GM21526 (cell line): ENCODE measurements at regions not wholly inside any gene's neighbourhood (a gene's known extent, or its start where the extent isn't known, plus 50 kb on each side); places are given as distances from the start of the nearest gene placed in this dataset.

Experiments used
- ATAC-seq: cut with Tn5 transposase; IDR thresholded peaks from one replicate; pipeline ENCODE4 v1.9.1; 2021; ENCODE audit warnings: moderate library complexity; ENCODE audit not compliant: unreplicated experiment, low FRiP score

- no peak for ATAC-seq
These were observed 59.7 kb upstream of the UBL3 start for GRCh38 chr13:29909975-29910674.

- ATAC-seq = no peak
These were observed 58.8 kb upstream of the UBL3 start for GRCh38 chr13:29909081-29909730.

- ATAC-seq = no peak
These were observed 58.1 kb upstream of the UBL3 start for GRCh38 chr13:29908416-29909080.

- no peak for ATAC-seq
These were observed 57.3 kb upstream of the UBL3 start for GRCh38 chr13:29907670-29908069.

GRCh38 chr13:29906432-29907011 lies 56.1 kb upstream of the UBL3 start:
- ATAC-seq = no peak

- no peak for ATAC-seq
These were observed 55.4 kb upstream of the UBL3 start for GRCh38 chr13:29905845-29906244.

GRCh38 chr13:29903996-29904395 lies 53.6 kb upstream of the UBL3 start:
- no peak for ATAC-seq

GRCh38 chr13:29903543-29903942 lies 53.1 kb upstream of the UBL3 start:
- no peak for ATAC-seq

- ATAC-seq = no peak
These were observed 52.4 kb upstream of the UBL3 start for GRCh38 chr13:29902632-29903305.

GRCh38 chr13:29901710-29902631 lies 51.6 kb upstream of the UBL3 start:
- ATAC-seq = no peak
